DMS79 (cell line): ENCODE measurements at regions not wholly inside any gene's neighbourhood (a gene's known extent, or its start where the extent isn't known, plus 50 kb on each side); places are given as distances from the start of the nearest gene placed in this dataset.

Experiments
- DNase-seq: peaks from one replicate; lab custom pipeline; 2025; lab: John Stamatoyannopoulos, UW

GRCh38 chr2:216575465-216575864 lies 57.8 kb upstream of the IGFBP2 start:
- no peak for DNase-seq

- DNase-seq, result no peak
Measured at GRCh38 chr2:216576616-216577015, 56.6 kb upstream of the IGFBP2 start.

GRCh38 chr2:216578325-216578724 lies 54.9 kb upstream of the IGFBP2 start:
- DNase-seq, result no peak

- no peak for DNase-seq
Measured at GRCh38 chr2:216583147-216583546, 50.1 kb upstream of the IGFBP2 start.
